Neuronal stem cell (in vitro differentiated cells): ENCODE measurements at regions not wholly inside any gene's neighbourhood (a gene's known extent, or its start where the extent isn't known, plus 50 kb on each side); places are given as distances from the start of the nearest gene placed in this dataset. TPM values are rescaled to one million over a fixed set of nuclear protein-coding genes. Genes with fewer than 3 reads are reported as not detected.

Experiments
- DNase-seq: peaks from one replicate; pipeline ENCODE4 v3.0.0-alpha.2; 2013; ENCODE audit warnings: low spot score
- H2AFZ ChIP-seq: one replicate; pipeline ENCODE4 v1.6.1; 2013; ENCODE audit warnings: mild to moderate bottlenecking, low read length, inconsistent platforms
- H2AK5ac ChIP-seq: 2 replicates; pipeline ENCODE4 v1.6.1; 2013; ENCODE audit warnings: low read depth, mild to moderate bottlenecking, inconsistent platforms, low read length, moderate library complexity, mixed read lengths
- H2BK120ac ChIP-seq: 2 replicates; pipeline ENCODE4 v1.6.1; 2013; ENCODE audit warnings: low read depth, mild to moderate bottlenecking, inconsistent platforms, low read length, moderate library complexity, mixed read lengths
- H2BK12ac ChIP-seq: one replicate; pipeline ENCODE4 v1.6.1; 2013; ENCODE audit warnings: low read length, inconsistent platforms
- H2BK15ac ChIP-seq: 2 replicates; pipeline ENCODE4 v1.6.1; 2013; ENCODE audit warnings: mild to moderate bottlenecking, low read length, inconsistent platforms, mixed read lengths
- H2BK5ac ChIP-seq: one replicate; pipeline ENCODE4 v1.6.1; 2013; ENCODE audit warnings: inconsistent platforms, mild to moderate bottlenecking, low read length, moderate library complexity
- H3K14ac ChIP-seq: one replicate; pipeline ENCODE4 v1.6.1; 2013; ENCODE audit warnings: low read length, inconsistent platforms
- H3K18ac ChIP-seq: 2 replicates; pipeline ENCODE4 v1.6.1; 2013; ENCODE audit warnings: low read length, inconsistent platforms
- H3K23ac ChIP-seq: 2 replicates; pipeline ENCODE4 v1.6.1; 2013; ENCODE audit warnings: low read depth, mild to moderate bottlenecking, mixed read lengths, low read length, inconsistent platforms; ENCODE audit not compliant: poor library complexity
- H3K27ac ChIP-seq: replicated peaks from 3 replicates; pipeline ENCODE4 v1.5.1; 2013; ENCODE audit warnings: low read length, inconsistent platforms
- H3K27me3 ChIP-seq, 3 experiments: 2 replicates each; pipeline ENCODE4 v1.6.1; 2013; ENCODE audit warnings: low read length in 3 of 3, mild to moderate bottlenecking in 2 of 3, inconsistent platforms in 1 of 3, low read depth in 1 of 3, mixed read lengths in 1 of 3, moderate library complexity in 1 of 3; ENCODE audit not compliant: control insufficient read depth in 3 of 3, insufficient read depth in 3 of 3
- H3K36me3 ChIP-seq, 2 donors: replicated peaks in 1 of 2; 2 replicates each; pipeline ENCODE4 v1.6.1; 2013; ENCODE audit warnings: low read length in 2 of 2; ENCODE audit not compliant: control insufficient read depth in 2 of 2, insufficient read depth in 2 of 2
- H3K4ac ChIP-seq: 2 replicates; pipeline ENCODE4 v1.6.1; 2013; ENCODE audit warnings: inconsistent platforms, mild to moderate bottlenecking, low read length, moderate library complexity
- H3K4me1 ChIP-seq, 2 donors: 1 replicate in 1 of 2; 2 replicates in 1 of 2; pipeline ENCODE4 v1.6.1; 2013; ENCODE audit warnings: low read length in 2 of 2, low read depth in 1 of 2; ENCODE audit not compliant: control insufficient read depth in 2 of 2, insufficient read depth in 1 of 2
- H3K4me2 ChIP-seq: one replicate; pipeline ENCODE4 v1.6.1; 2013; ENCODE audit warnings: mild to moderate bottlenecking, low read length, inconsistent platforms; ENCODE audit not compliant: insufficient read depth, poor library complexity, severe bottlenecking
- H3K4me3 ChIP-seq, 2 donors: 2 replicates each; pipeline ENCODE4 v1.5.1; 2013; ENCODE audit warnings: low read length in 2 of 2, mild to moderate bottlenecking in 2 of 2, inconsistent platforms in 1 of 2, moderate library complexity in 1 of 2
- H3K79me1 ChIP-seq: one replicate; pipeline ENCODE4 v1.6.1; 2013; ENCODE audit warnings: low read depth, mild to moderate bottlenecking, inconsistent platforms, low read length, moderate library complexity
- H3K9ac ChIP-seq: one replicate; pipeline ENCODE4 v1.6.1; 2013; ENCODE audit warnings: mild to moderate bottlenecking, low read depth, low read length, inconsistent platforms; ENCODE audit not compliant: poor library complexity
- H3K9me3 ChIP-seq, 2 donors: replicated peaks in 1 of 2; 2 replicates each; pipeline versions ENCODE3 to v1.6.1; 2013; ENCODE audit warnings: low read length in 2 of 2, mild to moderate bottlenecking in 2 of 2, inconsistent platforms in 1 of 2, low read depth in 1 of 2, mixed read lengths in 1 of 2, moderate library complexity in 1 of 2; ENCODE audit not compliant: control insufficient read depth in 2 of 2, insufficient read depth in 1 of 2
- H4K8ac ChIP-seq: one replicate; pipeline ENCODE4 v1.6.1; 2013; ENCODE audit warnings: low read depth, mild to moderate bottlenecking, inconsistent platforms, low read length, moderate library complexity
- H4K91ac ChIP-seq: one replicate; pipeline ENCODE4 v1.6.1; 2013; ENCODE audit warnings: low read length, low read depth, mild to moderate bottlenecking, inconsistent platforms; ENCODE audit not compliant: poor library complexity
- WGBS, 2 donors: extraction: QIAGEN DNeasy Blood & Tissue Kit; methylation state at CpG; one replicate each; pipeline ENCODE4 v1.1.7; 2013; ENCODE audit warnings: missing lambda C conversion rate in 2 of 2, mixed read lengths in 1 of 2; ENCODE audit not compliant: insufficient read length in 2 of 2, insufficient replicate concordance in 1 of 2; ENCODE audit errors: extremely low coverage in 2 of 2; 5-methylcytosine and 5-hydroxymethylcytosine counted together
- small RNA-seq: library from polyadenylated mRNA; stranded (forward); fragments of <200 nt; extraction: miRNeasy Mini kit (QIAGEN cat#:217004); gene quantifications from one replicate; pipeline ENCODE3, GENCODE V24; 2013; ENCODE audit not compliant: insufficient read depth

GRCh38 chrX:140949233-140949632 lies 53.2 kb upstream of the SPANXB1 start:
- H2BK120ac ChIP-seq: no peak overlapping the region
- no peak overlapping the region for H2AFZ ChIP-seq
- no peak overlapping the region for H3K4me2 ChIP-seq
- no peak overlapping the region for H3K4ac ChIP-seq
- H2BK15ac ChIP-seq: no peak overlapping the region
- no peak overlapping the region for H3K4me3 ChIP-seq
- H3K14ac ChIP-seq: no peak overlapping the region
- H3K18ac ChIP-seq: no peak overlapping the region
- H4K8ac ChIP-seq: no peak overlapping the region
- H3K27me3 ChIP-seq: no peaks in the 10 kb centered on the region
- H3K27ac ChIP-seq: no peak overlapping the region
- no peak overlapping the region for H2BK5ac ChIP-seq
- H2BK12ac ChIP-seq: no peak overlapping the region
- H4K91ac ChIP-seq: no peak overlapping the region
- H3K4me1 ChIP-seq: no peaks in the 10 kb centered on the region
- no peak overlapping the region for H2AK5ac ChIP-seq
- no peaks in the 10 kb centered on the region for H3K9me3 ChIP-seq
- H3K23ac ChIP-seq: no peak overlapping the region
- no peaks in the 10 kb centered on the region for H3K36me3 ChIP-seq
- no CpG with 5 or more reads among the region's 5 CpGs for WGBS, 2 donors
- DNase-seq: no peak
- no peak overlapping the region for H3K9ac ChIP-seq
- no peaks in the 10 kb centered on the region for H3K79me1 ChIP-seq

Small RNA genes in the stretch of these regions (small RNA-seq; reads per million reads assigned to genes)
- gene MIR320D2: not detected
